ENCODE measurements at regions not wholly inside any gene's neighbourhood (a gene's known extent, or its start where the extent isn't known, plus 50 kb on each side); places are given as distances from the start of the nearest gene placed in this dataset.

DNA sequence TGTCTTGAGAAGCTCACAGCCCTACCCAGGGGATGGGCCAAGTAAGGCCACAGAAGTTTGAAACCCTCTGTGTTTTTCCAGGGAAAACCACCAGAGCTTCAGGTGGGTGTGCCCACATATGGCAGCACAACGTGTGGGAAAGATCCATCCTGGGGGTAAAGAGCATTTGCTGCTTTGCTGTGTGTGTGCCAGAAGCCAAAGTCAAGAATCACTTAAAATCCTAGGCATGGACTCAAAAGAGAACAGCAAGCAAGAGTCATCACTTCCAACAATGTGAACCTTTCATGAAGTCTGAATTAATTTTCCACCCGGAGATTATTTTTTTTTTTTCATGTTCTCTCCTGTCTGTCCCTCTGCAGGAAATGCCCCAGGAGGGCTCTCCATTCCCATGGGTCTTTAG is 308.2 kb upstream of the SGK1 start:
- H3K79me1 ChIP-seq (ENCODE audit: low read depth, low read length): no peaks in the 10 kb centered on the region
- H3K4ac ChIP-seq (replicated peaks; ENCODE audit: insufficient read length, low read depth, low read length): no peak overlapping the region
- no peak overlapping the region for H2AK5ac ChIP-seq (ENCODE audit: low read depth, low read length)
- no peak overlapping the region for H3K27ac ChIP-seq (ENCODE audit: low read depth, low read length)
- H3K9me3 ChIP-seq (ENCODE audit: insufficient read depth in 2 of 2, low read depth in 1 of 2, low read length in 1 of 2): no peaks in the 10 kb centered on the region
- H3K79me2 ChIP-seq (ENCODE audit: control insufficient read depth in 1 of 2, insufficient read depth in 2 of 2, low read length in 2 of 2): no peaks in the 10 kb centered on the region
- FAIRE-seq (no peak), DNase-seq (ENCODE audit: low read depth in 1 of 2, low spot score in 2 of 2) (no peak)
- H3K9ac ChIP-seq (replicated peaks in 1 of 4; ENCODE audit: extremely low read depth in 1 of 4, low read depth in 3 of 4, low read length in 3 of 4): no peak overlapping the region
- no peak overlapping the region for H3K14ac ChIP-seq (ENCODE audit: insufficient read length)
- no peaks in the 10 kb centered on the region for H4K20me1 ChIP-seq (replicated peaks in 1 of 2; ENCODE audit: control insufficient read depth in 1 of 2, insufficient read depth in 2 of 2, low read length in 2 of 2)
- no peaks in the 10 kb centered on the region; a peak in 1 of 7 replicates for H3K4me1 ChIP-seq (replicated peaks in 1 of 4; ENCODE audit: control insufficient read depth in 3 of 4, insufficient read depth in 4 of 4, low read length in 3 of 4)
- no peaks in the 10 kb centered on the region for H3K36me3 ChIP-seq (ENCODE audit: control insufficient read depth in 2 of 4, insufficient read depth in 4 of 4, low read length in 3 of 4)
- H4K91ac ChIP-seq (replicated peaks; ENCODE audit: insufficient read length, low read length): no peak overlapping the region
- H2BK5ac ChIP-seq (ENCODE audit: low read depth, low read length): no peak overlapping the region
- H3K23ac ChIP-seq (ENCODE audit: insufficient read length): no peak overlapping the region
- ChIA-PET CTCF (ENCODE audit: partially characterized antibody) (interaction anchor here (0.7 kb wide), 1 partner anchor 16 kb away, joined by 3 read pairs; no protein-coding TSS in a partner anchor), POLR2A (ENCODE audit: partially characterized antibody) (no interaction called here)
- WGBS, 2 experiments (ENCODE audit: extremely low coverage in 1 of 2, insufficient coverage in 1 of 2, insufficient read length in 1 of 2, insufficient replicate concordance in 2 of 2, low coverage in 1 of 2, low lambda C conversion rate in 2 of 2, missing lambda C conversion rate in 1 of 2): 92% methylated on average over 2 of the region's 2 CpGs; no CpG with 5 or more reads in 1 of the 2 experiments
- no peak overlapping the region for H3K56ac ChIP-seq (replicated peaks; ENCODE audit: insufficient read length, low read depth, low read length)
- H2BK12ac ChIP-seq (ENCODE audit: low read depth, low read length): no peak overlapping the region
- H2BK20ac ChIP-seq (ENCODE audit: low read length): no peak overlapping the region
- no peak overlapping the region for H4K8ac ChIP-seq (ENCODE audit: extremely low read depth, insufficient read depth, low read length)
- no peak overlapping the region for H3K18ac ChIP-seq (ENCODE audit: extremely low read depth, low read length)
- no peaks in the 10 kb centered on the region for H3K23me2 ChIP-seq (ENCODE audit: low read depth, low read length)
- no peak overlapping the region for H2AFZ ChIP-seq (ENCODE audit: low read length)
- H2BK15ac ChIP-seq (ENCODE audit: low read length): no peak overlapping the region
- H3K27me3 ChIP-seq (replicated peaks in 1 of 4; ENCODE audit: control insufficient read depth in 3 of 4, extremely low read depth in 1 of 4, insufficient read depth in 3 of 4, low read length in 3 of 4): no peaks in the 10 kb centered on the region
- H4K5ac ChIP-seq (ENCODE audit: insufficient read length, low read depth, low read length): no peak overlapping the region
- no peak overlapping the region for H3K4me3 ChIP-seq (ENCODE audit: extremely low read depth in 1 of 4, insufficient read depth in 2 of 4, low read depth in 3 of 4, low read length in 4 of 4)
- no peak overlapping the region for H3K4me2 ChIP-seq (ENCODE audit: insufficient read depth in 1 of 2, low read depth in 2 of 2, low read length in 2 of 2)
- H2BK120ac ChIP-seq (replicated peaks; ENCODE audit: low read depth, low read length): no peak overlapping the region
- TF ChIP-seq SP4 (IDR thresholded peaks at IDR 0.05; ENCODE audit: low read length): no peak
- TF ChIP-seq POLR2A (IDR thresholded peaks at IDR 0.05; ENCODE audit: control extremely low read depth in 1 of 2, low read depth in 2 of 2, low read length in 2 of 2): no peak
- no peak for TF ChIP-seq CBX8 (IDR thresholded peaks at IDR 0.05; ENCODE audit: borderline replicate concordance, low read depth, low read length)
- no peak for TF ChIP-seq CHD1 (IDR thresholded peaks at IDR 0.05; ENCODE audit: low read depth, low read length)
- TF ChIP-seq SIRT6 (IDR thresholded peaks at IDR 0.05; ENCODE audit: low read length): no peak
- no peak for TF ChIP-seq SP2 (IDR thresholded peaks at IDR 0.05; ENCODE audit: low read length)
- TF ChIP-seq KDM5A (IDR thresholded peaks at IDR 0.05; ENCODE audit: low read length): no peak
- TF ChIP-seq ZNF274 (IDR thresholded peaks at IDR 0.05; ENCODE audit: borderline replicate concordance, extremely low read depth, low read length): no peak
- no peak for TF ChIP-seq CREB1 (IDR thresholded peaks at IDR 0.05)
- no peak for TF ChIP-seq CHD2 (IDR thresholded peaks at IDR 0.05; ENCODE audit: low read length)
- no peak for TF ChIP-seq USF2 (IDR thresholded peaks at IDR 0.05; ENCODE audit: low read length)
- no peak for TF ChIP-seq TAF1 (IDR thresholded peaks at IDR 0.05; ENCODE audit: low read depth, low read length)
- TF ChIP-seq, protein P1, sequence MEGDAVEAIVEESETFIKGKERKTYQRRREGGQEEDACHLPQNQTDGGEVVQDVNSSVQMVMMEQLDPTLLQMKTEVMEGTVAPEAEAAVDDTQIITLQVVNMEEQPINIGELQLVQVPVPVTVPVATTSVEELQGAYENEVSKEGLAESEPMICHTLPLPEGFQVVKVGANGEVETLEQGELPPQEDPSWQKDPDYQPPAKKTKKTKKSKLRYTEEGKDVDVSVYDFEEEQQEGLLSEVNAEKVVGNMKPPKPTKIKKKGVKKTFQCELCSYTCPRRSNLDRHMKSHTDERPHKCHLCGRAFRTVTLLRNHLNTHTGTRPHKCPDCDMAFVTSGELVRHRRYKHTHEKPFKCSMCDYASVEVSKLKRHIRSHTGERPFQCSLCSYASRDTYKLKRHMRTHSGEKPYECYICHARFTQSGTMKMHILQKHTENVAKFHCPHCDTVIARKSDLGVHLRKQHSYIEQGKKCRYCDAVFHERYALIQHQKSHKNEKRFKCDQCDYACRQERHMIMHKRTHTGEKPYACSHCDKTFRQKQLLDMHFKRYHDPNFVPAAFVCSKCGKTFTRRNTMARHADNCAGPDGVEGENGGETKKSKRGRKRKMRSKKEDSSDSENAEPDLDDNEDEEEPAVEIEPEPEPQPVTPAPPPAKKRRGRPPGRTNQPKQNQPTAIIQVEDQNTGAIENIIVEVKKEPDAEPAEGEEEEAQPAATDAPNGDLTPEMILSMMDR (IDR thresholded peaks at IDR 0.05; ENCODE audit: control extremely low read depth in 1 of 3, insufficient read depth in 1 of 3, low read depth in 1 of 3, low read length in 3 of 3): no peak
